Thyroid gland (tissue), 4 donors: ENCODE measurements at regions not wholly inside any gene's neighbourhood (a gene's known extent, or its start where the extent isn't known, plus 50 kb on each side); places are given as distances from the start of the nearest gene placed in this dataset.

Experiments
- POLR2A ChIP-seq, 2 donors: fragments of 450-650 bp; IDR thresholded peaks; one replicate each; pipeline ENCODE4 v1.6.1; 2017; ENCODE audit warnings: antibody characterized with exemption in 2 of 2, mild to moderate bottlenecking in 2 of 2, moderate library complexity in 1 of 2
- TF ChIP-seq, protein P1 (sequence below), 6 experiments: fragments of 200-600 bp in 3 of 6; fragments of 450-650 bp in 3 of 6; sonication (generic) in 3 of 6; IDR thresholded peaks; one replicate each; pipeline ENCODE4 v1.5.1; 2016 to 2019; ENCODE audit warnings: antibody characterized with exemption in 6 of 6, mild to moderate bottlenecking in 2 of 6, inconsistent platforms in 1 of 6, moderate library complexity in 1 of 6

GRCh38 chr2:44053052-44053451, 57.3 kb upstream of the LRPPRC start:
- TF ChIP-seq, protein P1, sequence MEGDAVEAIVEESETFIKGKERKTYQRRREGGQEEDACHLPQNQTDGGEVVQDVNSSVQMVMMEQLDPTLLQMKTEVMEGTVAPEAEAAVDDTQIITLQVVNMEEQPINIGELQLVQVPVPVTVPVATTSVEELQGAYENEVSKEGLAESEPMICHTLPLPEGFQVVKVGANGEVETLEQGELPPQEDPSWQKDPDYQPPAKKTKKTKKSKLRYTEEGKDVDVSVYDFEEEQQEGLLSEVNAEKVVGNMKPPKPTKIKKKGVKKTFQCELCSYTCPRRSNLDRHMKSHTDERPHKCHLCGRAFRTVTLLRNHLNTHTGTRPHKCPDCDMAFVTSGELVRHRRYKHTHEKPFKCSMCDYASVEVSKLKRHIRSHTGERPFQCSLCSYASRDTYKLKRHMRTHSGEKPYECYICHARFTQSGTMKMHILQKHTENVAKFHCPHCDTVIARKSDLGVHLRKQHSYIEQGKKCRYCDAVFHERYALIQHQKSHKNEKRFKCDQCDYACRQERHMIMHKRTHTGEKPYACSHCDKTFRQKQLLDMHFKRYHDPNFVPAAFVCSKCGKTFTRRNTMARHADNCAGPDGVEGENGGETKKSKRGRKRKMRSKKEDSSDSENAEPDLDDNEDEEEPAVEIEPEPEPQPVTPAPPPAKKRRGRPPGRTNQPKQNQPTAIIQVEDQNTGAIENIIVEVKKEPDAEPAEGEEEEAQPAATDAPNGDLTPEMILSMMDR (IDR thresholded peaks at IDR 0.05): no peak
- TF ChIP-seq POLR2A (IDR thresholded peaks at IDR 0.05): no peak
